Endodermal cell (in vitro differentiated cells): ENCODE measurements at regions not wholly inside any gene's neighbourhood (a gene's known extent, or its start where the extent isn't known, plus 50 kb on each side); places are given as distances from the start of the nearest gene placed in this dataset.

Experiments used
- DNase-seq: peaks from one replicate; pipeline ENCODE4 v3.0.0-alpha.2; 2017
- H3K27ac ChIP-seq: 2 replicates; pipeline ENCODE4 v1.5.1; 2013; ENCODE audit warnings: mild to moderate bottlenecking, low read depth, low read length, moderate library complexity
- H3K27me3 ChIP-seq: 2 replicates; pipeline ENCODE4 v1.6.1; 2013; ENCODE audit warnings: mild to moderate bottlenecking, low read length, moderate library complexity; ENCODE audit not compliant: insufficient read depth, control insufficient read depth, poor library complexity, severe bottlenecking
- H3K36me3 ChIP-seq: 2 replicates; pipeline ENCODE4 v1.7.0; 2013; ENCODE audit warnings: mild to moderate bottlenecking, low read length, moderate library complexity; ENCODE audit not compliant: control insufficient read depth, insufficient read depth
- H3K4me1 ChIP-seq: one replicate; pipeline ENCODE4 v1.7.0; 2013; ENCODE audit warnings: low read length; ENCODE audit not compliant: control insufficient read depth, insufficient read depth
- H3K4me3 ChIP-seq: 2 replicates; pipeline ENCODE4 v1.5.1; 2013; ENCODE audit warnings: mild to moderate bottlenecking, low read length, moderate library complexity
- H3K9ac ChIP-seq: 2 replicates; pipeline ENCODE4 v1.6.1; 2013; ENCODE audit warnings: mild to moderate bottlenecking, low read length, moderate library complexity; ENCODE audit not compliant: poor library complexity, severe bottlenecking; ENCODE audit errors: extremely low read depth
- H3K9me3 ChIP-seq: 2 replicates; pipeline ENCODE4 v1.6.1; 2013; ENCODE audit warnings: mild to moderate bottlenecking, low read length, moderate library complexity; ENCODE audit not compliant: control insufficient read depth
- H3K27ac Mint-ChIP-seq: 2 replicates; pipeline ENCODE4 v1.8.0; 2020; ENCODE audit warnings: mixed read lengths
- H3K27me3 Mint-ChIP-seq: 2 replicates; pipeline ENCODE4 v1.8.0; 2021; ENCODE audit warnings: mild to moderate bottlenecking, mixed read lengths; ENCODE audit not compliant: insufficient read depth
- H3K36me3 Mint-ChIP-seq: 2 replicates; pipeline ENCODE4 v1.8.0; 2020; ENCODE audit warnings: low read depth, mixed read lengths
- H3K4me1 Mint-ChIP-seq: 2 replicates; pipeline ENCODE4 v1.8.0; 2020; ENCODE audit warnings: mixed read lengths
- H3K4me3 Mint-ChIP-seq: 2 replicates; pipeline ENCODE4 v1.8.0; 2020; ENCODE audit warnings: mild to moderate bottlenecking, moderate library complexity, mixed read lengths
- H3K9me3 Mint-ChIP-seq: 2 replicates; pipeline ENCODE4 v1.8.0; 2020; ENCODE audit warnings: mild to moderate bottlenecking, mixed read lengths
- WGBS, 2 experiments: methylation state at CpG; one replicate each; pipeline versions ENCODE4 v1.1.5 to v1.1.7; 2013; ENCODE audit warnings: missing lambda C conversion rate in 2 of 2, mixed read lengths in 1 of 2; ENCODE audit not compliant: insufficient coverage in 1 of 2, insufficient read length in 1 of 2; 5-methylcytosine and 5-hydroxymethylcytosine counted together
- TF ChIP-seq, protein P1 (sequence below): fragments of 200-600 bp; sonication (generic); conservative IDR thresholded peaks from 2 replicates; pipeline ENCODE4 v1.5.0; 2021; ENCODE audit warnings: antibody characterized with exemption, mild to moderate bottlenecking

GRCh38 chr5:15249152-15249551 is 250.8 kb upstream of the FBXL7 start:
- DNase-seq = no peak
- Mint-ChIP-seq H3K4me1 (peaks cover 3% of the 10 kb centered on the region), H3K27ac (no peak overlapping the region), H3K9me3 (peaks cover 10% of the 10 kb centered on the region), H3K27me3 (no peaks in the 10 kb centered on the region), H3K4me3 (no peak overlapping the region), H3K36me3 (no peaks in the 10 kb centered on the region)
- WGBS, 2 experiments = 76 to 86% methylated on average over 1 to 2 of the region's 3 CpGs
- Histone ChIP-seq H3K36me3 (no peaks in the 10 kb centered on the region), H3K4me3 (no peak overlapping the region), H3K27me3 (no peaks in the 10 kb centered on the region), H3K9me3 (peaks cover 17% of the 10 kb centered on the region), H3K27ac (no peak overlapping the region), H3K9ac (no peak overlapping the region), H3K4me1 (peaks cover 3% of the 10 kb centered on the region)
- TF ChIP-seq, protein P1, sequence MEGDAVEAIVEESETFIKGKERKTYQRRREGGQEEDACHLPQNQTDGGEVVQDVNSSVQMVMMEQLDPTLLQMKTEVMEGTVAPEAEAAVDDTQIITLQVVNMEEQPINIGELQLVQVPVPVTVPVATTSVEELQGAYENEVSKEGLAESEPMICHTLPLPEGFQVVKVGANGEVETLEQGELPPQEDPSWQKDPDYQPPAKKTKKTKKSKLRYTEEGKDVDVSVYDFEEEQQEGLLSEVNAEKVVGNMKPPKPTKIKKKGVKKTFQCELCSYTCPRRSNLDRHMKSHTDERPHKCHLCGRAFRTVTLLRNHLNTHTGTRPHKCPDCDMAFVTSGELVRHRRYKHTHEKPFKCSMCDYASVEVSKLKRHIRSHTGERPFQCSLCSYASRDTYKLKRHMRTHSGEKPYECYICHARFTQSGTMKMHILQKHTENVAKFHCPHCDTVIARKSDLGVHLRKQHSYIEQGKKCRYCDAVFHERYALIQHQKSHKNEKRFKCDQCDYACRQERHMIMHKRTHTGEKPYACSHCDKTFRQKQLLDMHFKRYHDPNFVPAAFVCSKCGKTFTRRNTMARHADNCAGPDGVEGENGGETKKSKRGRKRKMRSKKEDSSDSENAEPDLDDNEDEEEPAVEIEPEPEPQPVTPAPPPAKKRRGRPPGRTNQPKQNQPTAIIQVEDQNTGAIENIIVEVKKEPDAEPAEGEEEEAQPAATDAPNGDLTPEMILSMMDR = no peak

DNA sequence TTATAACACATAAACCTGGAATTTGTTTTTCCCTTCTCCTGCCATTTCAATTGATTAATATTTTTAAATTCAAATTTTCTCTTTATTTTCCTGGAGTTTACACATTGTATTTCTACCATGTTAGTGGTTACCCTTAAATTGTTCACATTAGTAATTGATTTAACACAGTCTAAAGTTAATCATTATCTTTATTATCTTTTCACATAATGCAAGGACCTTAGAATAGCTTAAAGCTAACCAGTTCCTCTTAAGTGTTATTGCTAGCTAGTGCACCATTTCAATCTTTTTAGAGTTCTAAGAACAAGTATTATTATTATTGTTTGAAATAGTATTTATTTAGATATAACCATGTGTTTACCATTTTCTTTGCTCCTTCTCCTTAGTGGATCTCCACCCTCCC is 251.2 kb upstream of the FBXL7 start:
- no peak overlapping the region for H3K4me3 Mint-ChIP-seq
- no peak overlapping the region for H3K27ac ChIP-seq
- no peaks in the 10 kb centered on the region for H3K36me3 Mint-ChIP-seq
- H3K27ac Mint-ChIP-seq = no peak overlapping the region
- H3K4me3 ChIP-seq = no peak overlapping the region
- no peaks in the 10 kb centered on the region for H3K27me3 Mint-ChIP-seq
- peaks cover 3% of the 10 kb centered on the region for H3K4me1 ChIP-seq
- H3K36me3 ChIP-seq = no peaks in the 10 kb centered on the region
- peaks cover 17% of the 10 kb centered on the region for H3K9me3 ChIP-seq
- no peaks in the 10 kb centered on the region for H3K27me3 ChIP-seq
- no peak overlapping the region for H3K9ac ChIP-seq
- TF ChIP-seq, protein P1 = no peak
- DNase-seq = no peak
- H3K4me1 Mint-ChIP-seq = peaks cover 3% of the 10 kb centered on the region
- H3K9me3 Mint-ChIP-seq = peaks cover 10% of the 10 kb centered on the region

DNA sequence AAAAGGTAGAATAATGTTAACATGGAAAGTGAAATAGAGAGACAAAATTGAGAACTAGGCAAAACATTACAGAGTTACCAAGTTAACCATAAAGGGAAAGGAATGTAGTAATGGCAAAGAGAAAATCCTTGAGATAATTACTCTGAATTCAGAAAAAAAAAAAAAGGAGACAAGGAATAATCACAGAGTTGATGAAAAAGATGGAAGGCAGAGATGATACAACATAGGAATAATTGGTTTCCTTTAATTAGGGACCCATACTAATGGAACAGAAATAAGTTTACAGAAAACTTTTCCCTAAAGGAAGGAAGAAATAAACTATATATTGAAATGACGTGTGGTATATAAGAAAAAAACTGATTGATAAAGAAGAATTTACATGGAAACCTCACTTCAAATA is 254.1 kb upstream of the FBXL7 start:
- peaks cover 13% of the 10 kb centered on the region for H3K9me3 Mint-ChIP-seq
- Histone ChIP-seq H3K36me3 (no peaks in the 10 kb centered on the region), H3K4me3 (no peak overlapping the region), H3K4me1 (peaks cover 3% of the 10 kb centered on the region), H3K9me3 (peaks cover 20% of the 10 kb centered on the region), H3K27ac (no peak overlapping the region), H3K27me3 (no peaks in the 10 kb centered on the region), H3K9ac (no peak overlapping the region)
- no peak for DNase-seq
- TF ChIP-seq, protein P1 = no peak
- peaks cover 3% of the 10 kb centered on the region for H3K4me1 Mint-ChIP-seq
- no peaks in the 10 kb centered on the region for H3K27me3 Mint-ChIP-seq
- no peaks in the 10 kb centered on the region for H3K36me3 Mint-ChIP-seq
- H3K4me3 Mint-ChIP-seq = no peak overlapping the region
- no CpG with 5 or more reads among the region's 1 CpG for WGBS, 2 experiments
- H3K27ac Mint-ChIP-seq = no peak overlapping the region
